OCI-M1 (cell line): ENCODE measurements at regions not wholly inside any gene's neighbourhood (a gene's known extent, or its start where the extent isn't known, plus 50 kb on each side); places are given as distances from the start of the nearest gene placed in this dataset.
A peak's percentile ranks its signal among the peaks of the same experiment; 100 is the strongest.
"Not testable (repeated sequence)": the region's sequence is repeated elsewhere in the genome, so short reads cannot be mapped to it uniquely, and the experiment has no call there.

ENCODE experiments used
- DNase-seq: peaks from one replicate; lab custom pipeline; 2025; lab: John Stamatoyannopoulos, UW

DNA sequence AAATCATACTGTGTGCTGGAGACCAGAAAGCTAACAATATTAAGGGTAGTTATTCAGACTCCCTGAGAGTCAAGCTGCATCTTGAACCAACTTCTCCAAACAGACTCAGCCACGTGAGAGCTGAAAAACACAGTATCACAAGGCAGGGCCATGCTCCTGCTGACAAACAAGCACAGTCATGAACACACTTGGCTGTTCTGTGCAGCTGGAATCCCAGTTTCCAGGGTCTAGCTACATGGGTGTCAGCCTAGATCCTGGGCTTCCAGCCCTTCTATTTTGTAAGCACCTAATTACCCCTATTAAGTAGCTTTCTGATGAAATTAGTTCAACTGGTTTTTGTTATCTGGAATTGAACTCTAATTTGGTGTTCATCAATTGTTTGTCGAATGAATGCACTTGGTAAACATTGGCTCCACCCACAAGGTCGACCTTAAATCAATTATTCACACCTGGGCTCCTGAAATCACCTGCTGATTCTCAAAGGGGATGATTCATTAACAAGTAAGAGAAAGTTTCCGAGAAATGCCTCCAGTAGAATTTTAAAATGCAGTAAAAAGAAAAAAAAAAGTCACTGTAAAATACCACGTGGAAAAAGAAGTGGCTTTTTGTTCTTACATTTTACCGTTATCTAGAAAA lies 179.3 kb downstream of the ZC3H11B start:
- no peak for DNase-seq

- no peak for DNase-seq
These were observed 179.9 kb downstream of the ZC3H11B start for GRCh38 chr1:219433001-219433400.

- DNase-seq: no peak
These were observed 180.7 kb downstream of the ZC3H11B start for GRCh38 chr1:219432191-219432606.

GRCh38 chr1:219430419-219430818 lies 182.5 kb downstream of the ZC3H11B start:
- DNase-seq: no peak

- DNase-seq: no peak
These were observed 184.3 kb downstream of the ZC3H11B start for GRCh38 chr1:219428651-219429050.

DNA sequence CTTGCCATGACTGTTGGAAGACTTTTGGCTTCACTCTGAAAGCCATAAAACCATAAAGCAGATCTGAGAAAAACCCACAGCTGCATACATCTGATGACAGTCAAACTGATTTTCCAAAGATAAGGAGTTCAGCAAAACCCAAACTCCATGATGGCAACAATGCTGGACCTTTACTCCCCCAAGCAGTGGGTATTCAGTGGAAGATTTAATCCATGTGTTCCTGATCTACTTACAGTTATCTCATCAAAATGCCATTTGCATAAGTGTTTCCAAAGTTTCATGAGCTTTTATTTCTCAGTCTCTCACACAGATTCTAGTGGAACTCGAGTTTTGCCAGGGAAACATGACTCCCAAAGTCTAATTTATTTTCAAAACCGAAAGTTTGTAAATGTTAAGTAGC lies 184.9 kb downstream of the ZC3H11B start:
- no peak for DNase-seq

- no peak for DNase-seq
These were observed 185.5 kb downstream of the ZC3H11B start for GRCh38 chr1:219427403-219427802.

DNA sequence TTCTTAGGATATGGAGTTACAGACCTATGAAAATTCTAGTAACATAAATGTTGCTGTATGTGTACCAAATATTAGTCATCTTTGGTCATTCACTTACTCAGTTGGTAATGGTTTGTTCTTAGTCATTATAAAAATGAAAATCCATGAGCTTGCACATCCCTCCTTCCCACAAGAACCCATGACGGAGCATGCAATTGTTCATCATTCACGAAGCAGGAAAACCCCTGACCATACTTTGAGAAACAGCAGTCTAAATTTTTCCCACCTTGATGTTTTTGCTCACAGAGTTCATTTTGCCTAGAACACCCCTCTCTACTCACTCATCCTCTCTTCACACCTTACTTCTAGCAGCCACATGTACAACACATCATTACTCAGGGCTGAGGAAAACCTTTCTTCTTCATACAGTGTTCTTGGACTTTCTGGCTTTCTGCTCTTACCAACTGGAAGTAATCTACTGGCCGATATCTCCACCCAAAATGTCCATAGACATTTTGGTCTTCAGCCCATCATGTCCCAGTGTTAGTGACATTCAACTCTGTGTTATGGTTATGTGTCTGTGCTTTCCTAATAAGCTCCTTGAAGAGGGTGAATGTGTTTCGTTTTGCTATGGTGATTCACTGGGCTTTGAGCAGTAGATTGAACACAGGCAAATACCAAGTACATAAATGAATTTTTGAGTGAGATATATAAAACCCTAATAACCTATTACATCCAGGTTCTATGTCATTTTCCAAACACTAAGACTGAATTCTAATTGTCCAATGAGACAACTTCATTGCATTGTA lies 189.9 kb downstream of the ZC3H11B start:
- no peak for DNase-seq

DNA sequence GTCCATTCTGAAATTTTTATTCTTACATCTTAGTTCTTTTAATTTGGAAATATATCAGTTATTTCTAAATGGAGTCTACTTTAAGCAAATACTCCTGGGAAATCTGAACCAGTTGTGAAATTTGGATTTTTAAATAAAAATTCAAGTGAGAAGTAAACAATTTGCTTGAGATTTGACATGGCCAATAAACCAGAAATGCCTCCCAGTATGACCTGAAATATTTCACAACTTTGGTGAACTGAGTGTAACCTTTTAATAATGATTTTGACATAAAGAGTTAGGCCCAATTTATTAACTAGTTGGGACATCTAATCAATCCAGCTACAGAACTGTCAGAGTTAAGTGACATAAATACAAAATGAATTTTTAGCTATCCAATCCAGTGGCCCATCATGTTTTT lies 192.0 kb downstream of the ZC3H11B start:
- DNase-seq: no peak

DNA sequence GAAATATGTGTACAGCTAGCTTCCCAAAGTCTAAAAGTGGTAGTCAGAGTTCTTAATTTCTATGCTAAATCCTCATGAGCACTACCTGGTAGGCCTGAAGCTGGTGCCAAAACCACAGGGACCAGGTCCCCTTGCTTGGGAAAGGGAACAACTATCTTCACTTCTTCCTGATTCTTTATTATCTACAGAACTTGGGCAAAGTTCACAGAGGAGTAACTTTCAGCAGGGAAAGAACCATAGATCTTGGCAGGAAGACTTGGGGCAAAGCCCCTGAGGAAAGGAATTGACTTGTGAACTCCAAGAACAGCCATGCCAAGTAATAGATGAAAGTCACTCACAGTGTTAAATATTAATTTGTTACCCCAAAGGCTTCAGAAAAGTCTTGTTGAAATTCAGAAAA lies 193.0 kb downstream of the ZC3H11B start:
- no peak for DNase-seq

- DNase-seq: no peak
These were observed 193.8 kb downstream of the ZC3H11B start for GRCh38 chr1:219419065-219419464.

- DNase-seq: no peak
These were observed 195.3 kb downstream of the ZC3H11B start for GRCh38 chr1:219417610-219418009.

- DNase-seq: peak; percentile 83
These were observed 196.2 kb downstream of the ZC3H11B start for GRCh38 chr1:219416598-219417238.

DNA sequence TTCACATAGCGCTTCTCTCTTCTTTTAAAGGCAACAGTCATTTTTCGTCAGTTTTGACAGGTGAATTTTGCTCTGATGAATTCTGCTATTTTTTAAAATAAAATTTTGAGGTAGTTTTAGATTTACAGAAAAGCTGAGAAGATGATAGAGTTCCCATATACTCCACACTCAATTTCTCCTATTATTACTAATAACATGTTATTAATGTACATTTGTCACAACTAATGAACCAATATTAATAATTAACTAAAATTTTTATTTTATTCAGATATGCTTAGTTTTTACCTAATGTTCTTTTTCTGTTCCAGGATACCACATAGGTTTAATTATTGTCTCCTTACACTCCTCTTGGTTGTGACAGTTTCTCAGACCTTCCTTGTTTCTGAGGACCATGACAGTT lies 197.0 kb downstream of the ZC3H11B start:
- DNase-seq: no peak

DNA sequence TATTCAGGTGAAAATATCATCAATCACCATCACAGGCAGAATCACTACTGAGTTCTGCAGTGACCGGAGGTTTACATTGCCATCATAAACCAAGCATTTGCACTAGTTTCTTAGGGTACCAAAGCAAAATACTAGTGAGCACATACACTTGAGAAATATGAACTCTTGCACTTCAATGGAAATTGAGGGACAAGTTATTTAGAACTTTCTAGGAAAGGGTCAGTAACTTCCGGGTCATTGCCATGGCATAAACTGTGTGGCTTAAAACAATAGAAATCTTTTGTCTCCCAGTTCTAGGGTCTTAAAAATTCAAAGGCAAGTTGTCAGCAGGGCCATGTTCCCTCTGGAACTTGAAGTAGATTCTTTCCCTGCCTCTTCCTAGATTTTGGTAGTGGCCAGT lies 197.5 kb downstream of the ZC3H11B start:
- DNase-seq: no peak

- no peak for DNase-seq
These were observed 198.7 kb downstream of the ZC3H11B start for GRCh38 chr1:219414250-219414649.

- DNase-seq: no peak
These were observed 199.4 kb downstream of the ZC3H11B start for GRCh38 chr1:219413536-219413935.

DNA sequence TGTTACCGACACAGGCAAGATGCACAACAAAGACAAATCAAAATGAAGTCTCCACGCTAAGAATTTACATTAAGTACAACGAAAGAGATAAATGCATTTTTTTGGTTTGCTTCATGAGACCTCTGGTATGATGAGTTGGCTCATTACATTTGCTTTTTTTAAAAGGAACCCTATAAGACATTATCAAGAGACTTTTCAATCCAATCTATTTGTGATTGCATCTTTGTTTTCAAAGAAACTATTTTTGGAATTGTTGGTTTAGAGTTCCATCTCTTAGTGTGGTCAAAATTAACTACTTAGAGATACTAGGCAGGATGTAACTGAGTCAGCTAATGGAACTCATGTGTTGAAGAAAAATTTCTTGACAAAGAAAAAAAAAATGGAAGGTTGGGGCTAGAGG lies 200.1 kb downstream of the ZC3H11B start:
- no peak for DNase-seq

DNA sequence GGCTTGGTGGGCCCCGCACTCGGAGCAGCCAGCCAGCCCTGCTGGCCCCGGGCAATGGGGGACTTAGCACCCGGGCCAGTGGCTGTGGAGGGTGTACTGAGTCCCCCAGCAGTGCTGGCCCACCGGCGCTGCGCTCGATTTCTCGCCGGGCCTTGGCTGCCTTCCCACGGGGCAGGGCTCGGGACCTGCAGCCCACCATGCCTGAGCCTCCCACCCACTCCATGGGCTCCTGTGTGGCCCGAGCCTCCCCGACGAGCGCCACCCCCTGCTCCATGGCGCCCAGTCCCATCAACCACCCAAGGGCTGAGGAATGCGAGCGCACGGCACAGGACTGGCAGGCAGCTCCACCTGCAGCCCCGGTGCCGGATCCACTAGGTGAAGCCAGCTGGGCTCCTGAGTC lies 202.2 kb downstream of the ZC3H11B start:
- DNase-seq: not testable (repeated sequence)

GRCh38 chr1:219405531-219406331 lies 207.2 kb downstream of the ZC3H11B start:
- no peak for DNase-seq

DNA sequence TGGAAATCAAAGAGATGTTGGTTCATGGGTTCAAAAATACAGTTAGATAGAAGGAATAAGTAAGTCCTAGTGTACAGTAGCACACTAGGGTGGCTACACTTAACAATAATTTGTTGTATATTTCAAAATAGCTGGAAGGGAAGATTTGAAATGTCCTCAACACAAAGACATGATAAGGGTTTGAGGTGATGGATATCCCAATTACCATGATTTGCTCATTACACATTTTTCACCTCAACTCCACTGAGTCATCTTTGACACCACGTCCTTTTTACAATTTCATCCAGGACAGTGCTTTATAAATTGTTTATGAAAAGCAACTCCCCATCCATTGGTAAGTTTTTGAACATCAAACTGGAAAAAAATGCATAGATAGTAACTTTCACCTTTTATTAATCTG lies 208.3 kb downstream of the ZC3H11B start:
- DNase-seq: no peak

DNA sequence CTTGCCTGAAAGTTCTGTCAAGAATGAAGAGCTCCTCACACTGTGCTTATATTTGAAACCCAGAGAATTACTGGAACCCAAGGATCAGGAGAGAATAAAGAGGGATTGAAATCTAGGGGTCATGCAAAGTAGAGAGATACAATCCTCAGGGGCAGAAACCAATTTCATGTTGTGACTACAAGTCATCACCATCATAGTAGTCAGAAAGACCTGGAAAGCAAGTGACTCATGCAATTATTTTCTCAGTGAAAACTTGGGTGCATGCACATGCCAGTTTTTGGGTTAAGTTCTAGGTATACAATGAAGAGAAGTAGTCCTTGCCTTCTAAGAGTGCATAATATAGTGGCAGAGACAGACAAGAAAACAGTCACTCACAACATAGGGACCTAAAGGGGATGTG lies 210.0 kb downstream of the ZC3H11B start:
- no peak for DNase-seq
